Left lung (tissue), 4 donors: ENCODE measurements at regions not wholly inside any gene's neighbourhood (a gene's known extent, or its start where the extent isn't known, plus 50 kb on each side); places are given as distances from the start of the nearest gene placed in this dataset.
A peak's percentile ranks its signal among the peaks of the same experiment; 100 is the strongest.

ENCODE experiments used
- ATAC-seq: fragments of 200-7000 bp; cut with Tn5 transposase; one replicate; pipeline ENCODE4 v1.9.1; 2020; ENCODE audit warnings: moderate library complexity
- DNase-seq, 4 donors: peaks; one replicate each; pipeline ENCODE4 v3.0.0-alpha.2; 2013 to 2020
- H3K27ac ChIP-seq, 2 donors: fragments of 200-600 bp; sonication (generic) in 1 of 2; one replicate each; pipeline versions ENCODE4 v1.5.0 to v1.8.0; 2020 to 2021
- H3K27me3 ChIP-seq, 2 donors: fragments of 200-600 bp; sonication (generic) in 1 of 2; one replicate each; pipeline versions ENCODE4 v1.5.0 to v1.8.0; 2020 to 2021
- H3K36me3 ChIP-seq, 2 donors: fragments of 200-600 bp; sonication (generic) in 1 of 2; one replicate each; pipeline versions ENCODE4 v1.5.0 to v1.8.0; 2020 to 2021
- H3K4me1 ChIP-seq, 2 donors: fragments of 200-600 bp; one replicate each; pipeline ENCODE4 v1.8.0; 2021
- H3K4me3 ChIP-seq, 2 donors: fragments of 200-600 bp; sonication (generic) in 1 of 2; one replicate each; pipeline versions ENCODE4 v1.5.0 to v1.8.0; 2020 to 2021; ENCODE audit warnings: mild to moderate bottlenecking in 1 of 2
- H3K9me3 ChIP-seq, 2 donors: fragments of 200-600 bp; sonication (generic) in 1 of 2; one replicate each; pipeline versions ENCODE4 v1.5.0 to v1.8.0; 2020 to 2021
- CTCF ChIP-seq, 2 donors: fragments of 200-600 bp; sonication (generic) in 1 of 2; IDR thresholded peaks; one replicate each; pipeline versions ENCODE4 v1.5.0 to v1.8.0; 2021; ENCODE audit warnings: antibody characterized with exemption in 2 of 2
- intact Hi-C, 2 donors: fragments of 100-400 bp; cut with DNase I; formaldehyde crosslinking; loops; one replicate each; pipeline versions ENCODE4 v1.11.2 to v1.14.2; 2022
- donor health status: DM: no; HTN: yes; CAD: no.
- donor health status: DM: no; HTN: no; CAD: no.

- Histone ChIP-seq H3K27ac (no peak overlapping the region), H3K4me3 (no peak overlapping the region), H3K9me3 (no peaks in the 10 kb centered on the region), H3K27me3 (peaks cover 0 to 13% of the 10 kb centered on the region in 2 donors), H3K36me3 (no peaks in the 10 kb centered on the region), H3K4me1 (no peaks in the 10 kb centered on the region)
- TF ChIP-seq CTCF (IDR thresholded peaks at IDR 0.05) = no peak
- DNase-seq (no peak), ATAC-seq (no peak)
- intact Hi-C loops = no loop called here
Observed at GRCh38 chr21:41043014-41043413, 124.9 kb upstream of the BACE2 start.

GRCh38 chr21:41045534-41046268, 122.3 kb upstream of the BACE2 start:
- ATAC-seq (peak; percentile 90), DNase-seq (peak in 1 of 4 donors; percentile 24)
- Histone ChIP-seq H3K9me3 (no peaks in the 10 kb centered on the region), H3K27me3 (peaks cover 0 to 13% of the 10 kb centered on the region in 2 donors), H3K4me1 (no peaks in the 10 kb centered on the region), H3K27ac (no peak overlapping the region), H3K4me3 (no peak overlapping the region), H3K36me3 (no peaks in the 10 kb centered on the region)
- intact Hi-C loops = no loop called here
- TF ChIP-seq CTCF (IDR thresholded peaks at IDR 0.05) = peak; percentile 24 to 40

DNA sequence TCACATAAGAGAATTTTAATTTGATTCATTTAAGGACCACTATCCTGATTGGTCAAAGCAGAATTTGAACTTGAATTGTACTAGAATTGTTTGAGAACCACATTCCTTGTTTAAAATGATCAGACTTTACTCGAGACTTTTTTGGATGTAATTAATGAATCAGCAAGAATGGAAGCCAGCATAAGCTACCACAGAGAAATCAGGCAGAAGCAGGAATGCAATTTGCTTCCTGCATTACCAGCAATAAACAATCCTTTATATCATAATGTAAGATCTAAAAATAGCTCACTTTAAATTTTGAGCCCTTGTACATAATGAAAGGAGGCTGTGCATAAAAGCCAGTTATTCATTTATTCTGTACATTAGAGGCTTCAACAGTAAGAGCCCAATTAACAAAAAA, 119.8 kb upstream of the BACE2 start:
- Histone ChIP-seq H3K36me3 (no peaks in the 10 kb centered on the region), H3K4me1 (no peaks in the 10 kb centered on the region), H3K4me3 (no peak overlapping the region), H3K27me3 (peaks cover 0 to 13% of the 10 kb centered on the region in 2 donors), H3K27ac (no peak overlapping the region), H3K9me3 (no peaks in the 10 kb centered on the region)
- ATAC-seq = no peak
- no peak for DNase-seq
- intact Hi-C loops = no loop called here
- no peak for TF ChIP-seq CTCF (IDR thresholded peaks at IDR 0.05)

GRCh38 chr21:41048623-41049022, 119.3 kb upstream of the BACE2 start:
- no peak overlapping the region for H3K27ac ChIP-seq

More at GRCh38 chr21:41048623-41049022, 119.3 kb upstream of the BACE2 start:
- DNase-seq (no peak), ATAC-seq (no peak)
- intact Hi-C loops = no loop called here
- Histone ChIP-seq H3K4me1 (no peaks in the 10 kb centered on the region), H3K27me3 (peaks cover 0 to 13% of the 10 kb centered on the region in 2 donors), H3K9me3 (no peaks in the 10 kb centered on the region), H3K4me3 (no peak overlapping the region), H3K36me3 (no peaks in the 10 kb centered on the region)
- TF ChIP-seq CTCF (IDR thresholded peaks at IDR 0.05) = no peak
